ENCODE measurements at regions not wholly inside any gene's neighbourhood (a gene's known extent, or its start where the extent isn't known, plus 50 kb on each side); places are given as distances from the start of the nearest gene placed in this dataset.

GRCh38 chr20:47875297-47876025 lies 90.2 kb upstream of the SULF2 start:
- TF ChIP-seq, protein P1, sequence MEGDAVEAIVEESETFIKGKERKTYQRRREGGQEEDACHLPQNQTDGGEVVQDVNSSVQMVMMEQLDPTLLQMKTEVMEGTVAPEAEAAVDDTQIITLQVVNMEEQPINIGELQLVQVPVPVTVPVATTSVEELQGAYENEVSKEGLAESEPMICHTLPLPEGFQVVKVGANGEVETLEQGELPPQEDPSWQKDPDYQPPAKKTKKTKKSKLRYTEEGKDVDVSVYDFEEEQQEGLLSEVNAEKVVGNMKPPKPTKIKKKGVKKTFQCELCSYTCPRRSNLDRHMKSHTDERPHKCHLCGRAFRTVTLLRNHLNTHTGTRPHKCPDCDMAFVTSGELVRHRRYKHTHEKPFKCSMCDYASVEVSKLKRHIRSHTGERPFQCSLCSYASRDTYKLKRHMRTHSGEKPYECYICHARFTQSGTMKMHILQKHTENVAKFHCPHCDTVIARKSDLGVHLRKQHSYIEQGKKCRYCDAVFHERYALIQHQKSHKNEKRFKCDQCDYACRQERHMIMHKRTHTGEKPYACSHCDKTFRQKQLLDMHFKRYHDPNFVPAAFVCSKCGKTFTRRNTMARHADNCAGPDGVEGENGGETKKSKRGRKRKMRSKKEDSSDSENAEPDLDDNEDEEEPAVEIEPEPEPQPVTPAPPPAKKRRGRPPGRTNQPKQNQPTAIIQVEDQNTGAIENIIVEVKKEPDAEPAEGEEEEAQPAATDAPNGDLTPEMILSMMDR (conservative IDR thresholded peaks at IDR 0.05) = no peak
- no peak for TF ChIP-seq EZH2 (IDR thresholded peaks at IDR 0.05; ENCODE audit: low read depth)
